RWPE1 (cell line): ENCODE measurements at regions not wholly inside any gene's neighbourhood (a gene's known extent, or its start where the extent isn't known, plus 50 kb on each side); places are given as distances from the start of the nearest gene placed in this dataset.

Experiments used
- CTCF ChIA-PET: fragments of 350-600 bp; sonication (Branson Sonifier 250); formaldehyde crosslinking; extraction: SDS; loops from one replicate; lab custom pipeline; 2021; lab: Yijun Ruan, JAX
- POLR2A ChIA-PET: fragments of 400-600 bp; formaldehyde crosslinking; extraction: SDS; loops from one replicate; lab custom pipeline; 2020; ENCODE audit warnings: antibody characterized with exemption; ENCODE audit not compliant: low non-redundant PET; lab: Yijun Ruan, JAX
- DNase-seq: peaks from one replicate; pipeline ENCODE4 v3.0.0; 2012; ENCODE audit warnings: low spot score
- H3K27ac ChIP-seq: fragments of 450-650 bp; 2 replicates; pipeline ENCODE4 v1.5.1; 2017
- CTCF ChIP-seq: fragments of 450-650 bp; conservative IDR thresholded peaks from 2 replicates; pipeline ENCODE4 v1.5.1; 2017; ENCODE audit warnings: low read depth, mild to moderate bottlenecking

- H3K27ac ChIP-seq = no peak overlapping the region
- no peak for TF ChIP-seq CTCF
- ChIA-PET POLR2A (no interaction called here), CTCF (no interaction called here)
- peak; percentile 59 for DNase-seq
These were observed 70.1 kb upstream of the RAB18 start for GRCh38 chr10:27433976-27434375.

GRCh38 chr10:27426948-27427467 is 77.1 kb upstream of the RAB18 start:
- CTCF ChIA-PET = no interaction called here

GRCh38 chr10:27413831-27414348 is 90.2 kb upstream of the RAB18 start:
- no peak for TF ChIP-seq CTCF
- ChIA-PET CTCF (interaction anchor here (0.5 kb wide), 2 partner anchors 12 to 231 kb away, joined by 3 read pairs; no protein-coding TSS in a partner anchor), POLR2A (no interaction called here)
- no peak overlapping the region for H3K27ac ChIP-seq
- no peak for DNase-seq

More at GRCh38 chr10:27426948-27427467, 77.1 kb upstream of the RAB18 start:
- POLR2A ChIA-PET = no interaction called here
- TF ChIP-seq CTCF = no peak
- no peak for DNase-seq
- no peak overlapping the region for H3K27ac ChIP-seq

GRCh38 chr10:27413387-27413786 is 90.7 kb upstream of the RAB18 start:
- POLR2A ChIA-PET = no interaction called here
- CTCF ChIA-PET = no interaction called here
- H3K27ac ChIP-seq = no peak overlapping the region
- no peak for DNase-seq
- TF ChIP-seq CTCF = no peak

- CTCF ChIA-PET = interaction anchor here (0.5 to 1.5 kb wide), 3 partner anchors 36 to 314 kb away, joined by 3 to 11 read pairs (median 3); no protein-coding TSS in a partner anchor
- no peak for TF ChIP-seq CTCF
- POLR2A ChIA-PET = no interaction called here
- no peak overlapping the region for H3K27ac ChIP-seq
- no peak for DNase-seq
These were observed 94.0 kb upstream of the RAB18 start for GRCh38 chr10:27410153-27410552.

GRCh38 chr10:27407271-27407670 is 96.8 kb upstream of the RAB18 start:
- ChIA-PET CTCF (interaction anchor here (0.6 kb wide), 1 partner anchor 884 kb away, joined by 4 read pairs; no protein-coding TSS in a partner anchor), POLR2A (no interaction called here)
- no peak for TF ChIP-seq CTCF

More at GRCh38 chr10:27407271-27407670, 96.8 kb upstream of the RAB18 start:
- no peak for DNase-seq
- H3K27ac ChIP-seq = no peak overlapping the region
